NB4 (cell line): ENCODE measurements at regions not wholly inside any gene's neighbourhood (a gene's known extent, or its start where the extent isn't known, plus 50 kb on each side); places are given as distances from the start of the nearest gene placed in this dataset.

Experiments used
- CTCF ChIP-seq: IDR thresholded peaks from one replicate; pipeline ENCODE4 v1.5.1; 2012; ENCODE audit warnings: low read depth, low read length
- MYC ChIP-seq: IDR thresholded peaks from 2 replicates; pipeline ENCODE4 v1.6.1; 2011; ENCODE audit warnings: low read depth, low read length
- POLR2A ChIP-seq: IDR thresholded peaks from 2 replicates; pipeline ENCODE4 v1.6.1; 2011; ENCODE audit warnings: mild to moderate bottlenecking; ENCODE audit not compliant: insufficient read length; ENCODE audit errors: extremely low read depth

- TF ChIP-seq CTCF: no peak
- no peak for TF ChIP-seq POLR2A
- TF ChIP-seq MYC: no peak
These were observed 1341.7 kb downstream of the PLA2G4A start for GRCh38 chr1:188170411-188170810.
